Astrocyte of the spinal cord (primary cell): ENCODE measurements at regions not wholly inside any gene's neighbourhood (a gene's known extent, or its start where the extent isn't known, plus 50 kb on each side); places are given as distances from the start of the nearest gene placed in this dataset.

Experiments
- DNase-seq: peaks from one replicate; pipeline ENCODE4 v3.0.0; 2011; ENCODE audit warnings: low read depth, low spot score
- H3K4me3 ChIP-seq: 2 replicates; pipeline ENCODE4 v1.5.1; 2011; ENCODE audit warnings: low read depth, mild to moderate bottlenecking, low read length, moderate library complexity
- in situ Hi-C: cut with HindIII; loops from 2 replicates; pipeline ENCODE4 v1.10.0; 2017; ENCODE audit warnings: low sequenced_read_pairs
- TF ChIP-seq, protein P1 (sequence below): IDR thresholded peaks from 2 replicates; pipeline ENCODE4 v1.5.1; 2012; ENCODE audit warnings: low read depth, mild to moderate bottlenecking, low read length, inconsistent platforms

GRCh38 chr18:45447355-45448265, 167.7 kb upstream of the SLC14A2 start:
- DNase-seq, result no peak
- TF ChIP-seq, protein P1, sequence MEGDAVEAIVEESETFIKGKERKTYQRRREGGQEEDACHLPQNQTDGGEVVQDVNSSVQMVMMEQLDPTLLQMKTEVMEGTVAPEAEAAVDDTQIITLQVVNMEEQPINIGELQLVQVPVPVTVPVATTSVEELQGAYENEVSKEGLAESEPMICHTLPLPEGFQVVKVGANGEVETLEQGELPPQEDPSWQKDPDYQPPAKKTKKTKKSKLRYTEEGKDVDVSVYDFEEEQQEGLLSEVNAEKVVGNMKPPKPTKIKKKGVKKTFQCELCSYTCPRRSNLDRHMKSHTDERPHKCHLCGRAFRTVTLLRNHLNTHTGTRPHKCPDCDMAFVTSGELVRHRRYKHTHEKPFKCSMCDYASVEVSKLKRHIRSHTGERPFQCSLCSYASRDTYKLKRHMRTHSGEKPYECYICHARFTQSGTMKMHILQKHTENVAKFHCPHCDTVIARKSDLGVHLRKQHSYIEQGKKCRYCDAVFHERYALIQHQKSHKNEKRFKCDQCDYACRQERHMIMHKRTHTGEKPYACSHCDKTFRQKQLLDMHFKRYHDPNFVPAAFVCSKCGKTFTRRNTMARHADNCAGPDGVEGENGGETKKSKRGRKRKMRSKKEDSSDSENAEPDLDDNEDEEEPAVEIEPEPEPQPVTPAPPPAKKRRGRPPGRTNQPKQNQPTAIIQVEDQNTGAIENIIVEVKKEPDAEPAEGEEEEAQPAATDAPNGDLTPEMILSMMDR, result no peak
- no peak overlapping the region for H3K4me3 ChIP-seq
- in situ Hi-C loops, result no loop called here

- DNase-seq, result no peak
- in situ Hi-C loops, result no loop called here
- no peak overlapping the region for H3K4me3 ChIP-seq
- TF ChIP-seq, protein P1, result no peak
Observed at GRCh38 chr18:45448871-45449270, 166.4 kb upstream of the SLC14A2 start.

DNA sequence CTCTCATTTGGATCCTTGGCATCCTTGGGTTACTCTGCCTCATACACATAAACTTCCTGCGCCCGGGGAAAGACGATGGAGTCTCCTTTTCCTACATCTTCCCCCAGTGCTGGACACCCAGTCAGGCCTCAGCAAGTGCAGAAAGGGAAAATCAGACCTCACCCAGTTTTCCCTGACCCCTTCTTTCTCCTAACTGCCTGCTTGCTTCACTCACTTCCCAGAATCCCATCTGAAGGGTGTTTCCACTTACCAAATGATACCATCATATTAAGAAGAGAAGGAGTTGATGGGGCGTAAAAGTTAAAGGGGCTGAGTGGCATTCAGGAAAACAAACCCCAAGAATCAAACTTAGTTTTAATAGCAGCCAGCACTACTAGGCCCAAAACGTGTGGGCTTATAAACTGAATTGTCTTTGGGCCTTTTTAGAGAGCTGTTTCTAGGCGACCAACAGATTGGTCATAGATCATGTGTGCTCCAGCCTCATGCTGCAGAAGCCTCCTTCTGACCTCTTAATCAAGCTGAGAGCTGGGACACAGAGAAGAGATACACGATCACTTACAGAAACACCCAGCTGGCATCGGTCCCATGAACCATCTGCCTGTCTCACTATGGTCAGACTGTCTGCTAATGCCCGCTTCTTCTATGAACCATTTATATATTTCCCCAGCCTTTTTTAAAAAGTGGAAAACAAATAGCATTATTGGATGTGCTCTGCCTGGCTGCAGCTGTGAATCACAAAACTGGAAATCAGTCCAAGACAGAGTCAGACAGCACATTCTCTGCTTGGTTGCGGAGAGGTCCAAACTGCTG, 165.7 kb upstream of the SLC14A2 start:
- H3K4me3 ChIP-seq, result no peak overlapping the region
- TF ChIP-seq, protein P1, result no peak
- in situ Hi-C loops, result no loop called here
- DNase-seq, result peak; percentile 43

DNA sequence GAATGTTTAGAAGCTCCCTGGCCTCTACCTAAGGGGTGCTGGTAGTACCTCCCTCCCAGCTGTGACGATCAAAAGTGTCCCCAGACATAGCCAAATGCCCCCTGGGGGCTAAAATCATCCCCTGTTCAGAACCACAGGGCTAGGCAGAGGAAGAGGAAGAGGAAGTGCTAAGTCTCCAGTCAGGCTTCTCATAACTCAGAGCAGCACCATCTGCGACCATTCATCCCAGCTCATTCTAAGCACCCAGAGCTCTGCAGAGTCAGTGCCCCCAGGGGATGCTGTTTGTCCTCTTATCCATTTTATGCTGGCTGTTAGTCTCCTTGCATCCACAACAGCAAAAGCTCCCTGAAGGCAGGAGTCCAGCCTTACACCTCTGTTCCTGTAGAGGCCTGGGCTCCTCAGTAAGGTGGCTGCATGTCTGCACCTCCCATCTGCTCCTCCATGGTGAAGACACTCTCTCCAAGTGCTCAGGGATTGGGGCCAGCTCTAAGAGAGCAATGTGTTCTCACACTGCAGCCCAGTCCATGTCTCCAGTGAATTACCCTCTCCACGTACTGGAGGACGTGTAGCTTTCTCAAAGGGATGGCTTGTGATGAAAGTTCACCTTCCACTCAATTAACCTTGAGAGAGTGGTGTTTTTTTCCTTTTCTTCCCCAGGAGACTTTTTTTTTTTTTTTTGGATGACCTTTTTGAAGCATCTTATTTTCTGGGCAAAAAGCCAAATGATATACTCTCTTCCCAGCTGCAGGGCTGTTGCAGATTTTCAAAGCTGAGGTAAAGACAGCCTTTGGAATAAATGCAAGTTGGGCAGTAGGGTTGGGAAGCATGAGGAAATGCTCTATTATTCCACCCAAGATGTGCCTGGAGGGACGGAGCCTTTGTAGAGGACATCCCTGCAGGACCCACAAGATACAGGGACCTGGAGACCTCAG, 158.9 kb upstream of the SLC14A2 start:
- no peak overlapping the region for H3K4me3 ChIP-seq
- TF ChIP-seq, protein P1, result no peak
- no peak for DNase-seq
- in situ Hi-C loops, result no loop called here

DNA sequence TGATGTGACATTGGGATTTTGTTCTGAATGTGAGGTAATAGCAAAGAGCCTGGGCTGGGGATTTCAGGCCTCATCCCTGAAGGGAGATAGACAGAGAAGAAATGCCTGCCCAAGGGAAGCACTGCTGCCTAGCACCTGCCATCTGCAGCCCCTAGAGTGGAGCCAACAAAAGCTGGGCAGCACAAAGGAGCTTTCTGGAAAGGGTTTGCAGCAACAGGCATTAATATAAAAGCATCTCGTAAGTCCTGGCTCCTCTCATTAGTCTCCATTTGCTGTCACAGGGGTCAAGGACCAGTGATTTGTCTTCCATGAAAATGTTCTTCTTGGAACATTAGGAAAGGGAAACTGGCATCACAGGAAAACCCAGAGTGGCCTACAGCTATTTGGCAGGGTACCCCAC, 157.2 kb upstream of the SLC14A2 start:
- TF ChIP-seq, protein P1, result no peak
- in situ Hi-C loops, result no loop called here
- no peak for DNase-seq
- H3K4me3 ChIP-seq, result no peak overlapping the region

GRCh38 chr18:45462179-45462578, 153.1 kb upstream of the SLC14A2 start:
- TF ChIP-seq, protein P1, result no peak
- in situ Hi-C loops, result no loop called here
- H3K4me3 ChIP-seq, result no peak overlapping the region
- DNase-seq, result no peak
